Panc1 (cell line): ENCODE measurements at regions not wholly inside any gene's neighbourhood (a gene's known extent, or its start where the extent isn't known, plus 50 kb on each side); places are given as distances from the start of the nearest gene placed in this dataset.

Experiments used
- ATAC-seq: fragments of 200-7000 bp; cut with Tn5 transposase; 2 replicates; pipeline ENCODE4 v1.9.1; 2020; ENCODE audit warnings: mild to moderate bottlenecking, moderate library complexity
- BruUV-seq: library from RNA; stranded (reverse); fragments of 400-500 nt; replicated peaks from 2 replicates; lab custom pipeline; 2021; lab: Mats Ljungman, UMichigan
- CTCF ChIA-PET: fragments of 300-600 bp; sonication (Branson Sonifier 250); formaldehyde crosslinking; loops from one replicate; lab custom pipeline; 2022; ENCODE audit warnings: antibody characterized with exemption; lab: Charles Lee
- POLR2A ChIA-PET: fragments of 300-600 bp; sonication (Branson Sonifier 250); formaldehyde crosslinking; loops from one replicate; lab custom pipeline; 2022; ENCODE audit warnings: antibody characterized with exemption; lab: Charles Lee
- DNase-seq: peaks from one replicate; pipeline ENCODE4 v3.0.0-alpha.2; 2010; ENCODE audit warnings: low read depth, low spot score
- H3K27ac ChIP-seq: 2 replicates; pipeline ENCODE4 v1.5.1; 2011; ENCODE audit warnings: mild to moderate bottlenecking, low read length, inconsistent platforms
- H3K27me3 ChIP-seq: fragments of 200-500 bp; sonication (Bioruptor generic); 2 replicates; pipeline ENCODE4 v1.6.0; 2014; ENCODE audit warnings: low read length, inconsistent platforms; ENCODE audit not compliant: control insufficient read depth, insufficient read depth
- H3K36me3 ChIP-seq: fragments of 200-500 bp; sonication (Bioruptor generic); 2 replicates; pipeline ENCODE4 v1.5.1; 2014; ENCODE audit warnings: inconsistent platforms, mild to moderate bottlenecking, low read length, moderate library complexity; ENCODE audit not compliant: control insufficient read depth, insufficient read depth
- H3K4me1 ChIP-seq: 2 replicates; pipeline ENCODE4 v1.5.1; 2011; ENCODE audit warnings: inconsistent platforms, mild to moderate bottlenecking, low read length, moderate library complexity; ENCODE audit not compliant: control insufficient read depth, insufficient read depth
- H3K4me3 ChIP-seq, 2 experiments: 2 replicates each; pipeline ENCODE4 v1.5.1; 2011 to 2012; ENCODE audit warnings: low read depth in 2 of 2, low read length in 2 of 2, mild to moderate bottlenecking in 2 of 2, inconsistent platforms in 1 of 2, moderate library complexity in 1 of 2
- H3K9me3 ChIP-seq: fragments of 200-500 bp; sonication (Bioruptor generic); 2 replicates; pipeline ENCODE4 v1.5.1; 2014; ENCODE audit warnings: low read depth, mild to moderate bottlenecking, inconsistent platforms, low read length, moderate library complexity; ENCODE audit not compliant: control insufficient read depth, insufficient read depth
- POLR2AphosphoS5 ChIP-seq: IDR thresholded peaks from 2 replicates; pipeline ENCODE4 v1.6.1; 2012; ENCODE audit warnings: mild to moderate bottlenecking, low read depth, low read length, moderate library complexity
- REST ChIP-seq, 2 experiments: IDR thresholded peaks; 2 replicates each; pipeline ENCODE4 v1.6.1; 2011 to 2012; ENCODE audit warnings: low read depth in 2 of 2, control low read depth in 1 of 2, low read length in 1 of 2, mild to moderate bottlenecking in 1 of 2, moderate library complexity in 1 of 2; ENCODE audit not compliant: insufficient read depth in 1 of 2
- SIN3A ChIP-seq: IDR thresholded peaks from 2 replicates; pipeline ENCODE4 v1.6.1; 2012; ENCODE audit warnings: low read depth, mild to moderate bottlenecking, low read length, moderate library complexity, borderline replicate concordance; ENCODE audit not compliant: insufficient read depth
- TCF7L2 ChIP-seq: IDR thresholded peaks from 2 replicates; pipeline ENCODE4 v1.6.1; 2011; ENCODE audit warnings: mild to moderate bottlenecking, low read depth, low read length, inconsistent platforms
- in situ Hi-C: cut with HindIII; loops from 2 replicates; pipeline ENCODE4 v1.10.0; 2016; ENCODE audit warnings: low sequenced_read_pairs, low pct_unique_long_range_greater_than_20kb
- intact Hi-C: fragments of 100-400 bp; cut with micrococcal nuclease; formaldehyde crosslinking; loops from one replicate; pipeline ENCODE4 v1.10.0; 2022; ENCODE audit not compliant: unreplicated experiment
- TF ChIP-seq, protein P1 (sequence below): fragments of 450-650 bp; IDR thresholded peaks from 2 replicates; pipeline ENCODE4 v1.5.1; 2017; ENCODE audit warnings: mild to moderate bottlenecking

GRCh38 chr3:87733671-87734367 lies 325.0 kb downstream of the CGGBP1 start:
- ATAC-seq, result no peak
- TF ChIP-seq POLR2AphosphoS5, result no peak
- TF ChIP-seq, protein P1, sequence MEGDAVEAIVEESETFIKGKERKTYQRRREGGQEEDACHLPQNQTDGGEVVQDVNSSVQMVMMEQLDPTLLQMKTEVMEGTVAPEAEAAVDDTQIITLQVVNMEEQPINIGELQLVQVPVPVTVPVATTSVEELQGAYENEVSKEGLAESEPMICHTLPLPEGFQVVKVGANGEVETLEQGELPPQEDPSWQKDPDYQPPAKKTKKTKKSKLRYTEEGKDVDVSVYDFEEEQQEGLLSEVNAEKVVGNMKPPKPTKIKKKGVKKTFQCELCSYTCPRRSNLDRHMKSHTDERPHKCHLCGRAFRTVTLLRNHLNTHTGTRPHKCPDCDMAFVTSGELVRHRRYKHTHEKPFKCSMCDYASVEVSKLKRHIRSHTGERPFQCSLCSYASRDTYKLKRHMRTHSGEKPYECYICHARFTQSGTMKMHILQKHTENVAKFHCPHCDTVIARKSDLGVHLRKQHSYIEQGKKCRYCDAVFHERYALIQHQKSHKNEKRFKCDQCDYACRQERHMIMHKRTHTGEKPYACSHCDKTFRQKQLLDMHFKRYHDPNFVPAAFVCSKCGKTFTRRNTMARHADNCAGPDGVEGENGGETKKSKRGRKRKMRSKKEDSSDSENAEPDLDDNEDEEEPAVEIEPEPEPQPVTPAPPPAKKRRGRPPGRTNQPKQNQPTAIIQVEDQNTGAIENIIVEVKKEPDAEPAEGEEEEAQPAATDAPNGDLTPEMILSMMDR, result no peak
- no peak for TF ChIP-seq REST (IDR thresholded peaks at IDR 0.05; ENCODE audit: insufficient read depth in 1 of 2, low read depth in 2 of 2, low read length in 1 of 2)
- TF ChIP-seq SIN3A, result no peak
- no peak for TF ChIP-seq TCF7L2

GRCh38 chr3:87732294-87732693 lies 326.5 kb downstream of the CGGBP1 start:
- no TSS peak for BruUV-seq
- H3K4me3 ChIP-seq, result no peak overlapping the region
- no peaks in the 10 kb centered on the region for H3K36me3 ChIP-seq
- no peak for ATAC-seq
- ChIA-PET CTCF (no interaction called here), POLR2A (no interaction called here)
- intact Hi-C loops (no loop called here), in situ Hi-C loops (no loop called here)
- no peaks in the 10 kb centered on the region for H3K4me1 ChIP-seq
- H3K27ac ChIP-seq, result no peak overlapping the region
- no peaks in the 10 kb centered on the region for H3K9me3 ChIP-seq
- DNase-seq, result no peak
- H3K27me3 ChIP-seq, result no peaks in the 10 kb centered on the region
- TF ChIP-seq POLR2AphosphoS5 (no peak), TCF7L2 (no peak), SIN3A (no peak), REST (IDR thresholded peaks at IDR 0.05; ENCODE audit: insufficient read depth in 1 of 2, low read depth in 2 of 2, low read length in 1 of 2) (no peak)
- TF ChIP-seq, protein P1, result no peak

More at GRCh38 chr3:87733671-87734367, 325.0 kb downstream of the CGGBP1 start:
- Histone ChIP-seq H3K4me3 (no peak overlapping the region), H3K36me3 (no peaks in the 10 kb centered on the region), H3K9me3 (no peaks in the 10 kb centered on the region), H3K27ac (no peak overlapping the region), H3K4me1 (no peaks in the 10 kb centered on the region), H3K27me3 (no peaks in the 10 kb centered on the region)
- CTCF ChIA-PET, result no interaction called here
- intact Hi-C loops, result no loop called here
- DNase-seq, result no peak
- in situ Hi-C loops, result no loop called here
- POLR2A ChIA-PET, result no interaction called here
- no TSS peak for BruUV-seq
